ENCODE measurements at regions not wholly inside any gene's neighbourhood (a gene's known extent, or its start where the extent isn't known, plus 50 kb on each side); places are given as distances from the start of the nearest gene placed in this dataset.

DNA sequence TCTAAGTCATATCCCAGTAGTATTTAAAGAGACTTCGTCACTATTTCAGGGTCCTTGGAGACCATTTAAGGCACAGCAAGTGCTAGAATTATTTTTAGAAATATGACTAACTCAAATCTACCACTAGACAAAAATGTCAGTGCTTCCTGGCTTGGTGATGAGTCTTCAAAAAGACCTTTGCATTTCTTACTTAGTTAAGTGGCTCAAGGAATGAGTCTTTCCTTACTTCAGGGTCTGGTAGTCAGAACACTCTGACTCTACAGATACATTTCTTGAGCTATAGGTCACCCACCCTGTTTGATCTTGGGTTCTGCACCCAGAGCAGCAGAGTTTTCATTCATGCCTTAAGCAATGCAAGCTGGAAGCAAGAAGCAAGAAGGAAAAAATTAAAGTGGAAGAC lies 191.0 kb upstream of the HTR2A start:
- no peak for TF ChIP-seq CTCF (IDR thresholded peaks at IDR 0.05)
- TF ChIP-seq POLR2A (IDR thresholded peaks at IDR 0.05), result no peak

Measured in sigmoid colon (tissue), 3 donors.